ENCODE measurements at regions not wholly inside any gene's neighbourhood (a gene's known extent, or its start where the extent isn't known, plus 50 kb on each side); places are given as distances from the start of the nearest gene placed in this dataset.

DNA sequence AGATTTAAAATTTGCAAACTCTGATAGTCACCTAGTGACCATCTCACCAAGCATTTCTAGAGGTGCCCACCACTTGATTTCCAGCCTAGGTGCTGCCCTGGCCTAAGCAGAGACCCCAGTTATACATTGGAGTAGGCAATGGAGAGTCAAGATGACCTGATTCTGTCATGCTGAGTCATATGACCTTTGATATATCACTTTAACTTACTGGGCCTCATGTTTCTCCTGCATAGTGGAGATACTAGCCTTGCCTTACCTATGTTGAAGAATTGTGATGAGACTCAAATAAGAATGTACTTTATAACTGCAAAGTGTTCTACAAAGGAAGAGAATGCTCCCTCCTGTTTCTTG is 75.5 kb upstream of the XCR1 start:
- Histone ChIP-seq H3K4me3 (ENCODE audit: low read length) (no peak overlapping the region), H3K9me3 (ENCODE audit: control insufficient read depth, insufficient read depth, low read length) (no peaks in the 10 kb centered on the region), H4K20me1 (ENCODE audit: control insufficient read depth, insufficient read depth, low read depth, low read length) (no peaks in the 10 kb centered on the region), H3F3A (ENCODE audit: control insufficient read depth, insufficient read depth) (no peaks in the 10 kb centered on the region), H3K36me3 (ENCODE audit: control insufficient read depth, low read length) (no peaks in the 10 kb centered on the region), H3K27ac (ENCODE audit: low read depth, low read length) (no peak overlapping the region), H3K79me2 (ENCODE audit: control insufficient read depth, low read length) (no peaks in the 10 kb centered on the region), H3K27me3 (ENCODE audit: control insufficient read depth, low read length) (peaks cover 7% of the 10 kb centered on the region), H3K4me1 (ENCODE audit: control insufficient read depth, low read length) (peaks cover 17% of the 10 kb centered on the region), H3K9me2 (replicated peaks; ENCODE audit: control insufficient read depth, low read length) (no peaks in the 10 kb centered on the region), H3K4me2 (ENCODE audit: low read length) (no peak overlapping the region)
- TF ChIP-seq CTCF (IDR thresholded peaks at IDR 0.05; ENCODE audit: low read depth, low read length, poor library complexity, severe bottlenecking), result no peak
- TF ChIP-seq EZH2phosphoT487 (IDR thresholded peaks at IDR 0.05; ENCODE audit: borderline replicate concordance, low read length), result no peak

- Histone ChIP-seq H4K20me1 (ENCODE audit: control insufficient read depth, insufficient read depth, low read depth, low read length) (no peaks in the 10 kb centered on the region), H3K9me3 (ENCODE audit: control insufficient read depth, insufficient read depth, low read length) (no peaks in the 10 kb centered on the region), H3K27ac (ENCODE audit: low read depth, low read length) (no peak overlapping the region), H3K36me3 (ENCODE audit: control insufficient read depth, low read length) (no peaks in the 10 kb centered on the region), H3K79me2 (ENCODE audit: control insufficient read depth, low read length) (no peaks in the 10 kb centered on the region), H3K4me1 (ENCODE audit: control insufficient read depth, low read length) (peaks cover 18% of the 10 kb centered on the region), H3K9me2 (replicated peaks; ENCODE audit: control insufficient read depth, low read length) (no peaks in the 10 kb centered on the region), H3K27me3 (ENCODE audit: control insufficient read depth, low read length) (peaks cover 7% of the 10 kb centered on the region), H3K4me3 (ENCODE audit: low read length) (no peak overlapping the region), H3F3A (ENCODE audit: control insufficient read depth, insufficient read depth) (no peaks in the 10 kb centered on the region), H3K4me2 (ENCODE audit: low read length) (no peak overlapping the region)
- TF ChIP-seq EZH2phosphoT487 (IDR thresholded peaks at IDR 0.05; ENCODE audit: borderline replicate concordance, low read length), result no peak
- no peak for TF ChIP-seq CTCF (IDR thresholded peaks at IDR 0.05; ENCODE audit: low read depth, low read length, poor library complexity, severe bottlenecking)
Observed at GRCh38 chr3:46102059-46102779, 74.9 kb upstream of the XCR1 start.

DNA sequence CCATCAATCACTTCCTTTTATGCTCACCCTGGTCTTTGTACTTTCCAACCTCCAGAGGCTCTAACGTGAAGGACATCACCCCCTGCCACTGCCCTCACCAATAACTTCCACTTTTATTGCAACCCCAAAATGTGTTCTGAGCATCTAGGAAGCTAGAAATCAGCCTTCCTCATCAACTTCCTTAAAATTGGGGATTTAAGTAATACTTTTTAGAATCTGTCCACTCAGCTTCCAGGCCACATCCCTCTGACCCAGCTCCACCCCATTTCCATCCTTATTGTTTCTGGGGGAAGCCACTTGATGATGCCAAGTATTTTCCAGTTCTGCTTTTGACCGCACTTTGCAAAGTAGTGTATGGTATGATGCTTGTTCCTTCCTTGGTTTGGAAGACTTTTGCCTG is 73.5 kb upstream of the XCR1 start:
- Histone ChIP-seq H3K9me2 (replicated peaks; ENCODE audit: control insufficient read depth, low read length) (no peaks in the 10 kb centered on the region), H3K27ac (ENCODE audit: low read depth, low read length) (no peak overlapping the region), H3K9me3 (ENCODE audit: control insufficient read depth, insufficient read depth, low read length) (no peaks in the 10 kb centered on the region), H3K27me3 (ENCODE audit: control insufficient read depth, low read length) (peaks cover 5% of the 10 kb centered on the region), H3K4me3 (ENCODE audit: low read length) (no peak overlapping the region), H3K36me3 (ENCODE audit: control insufficient read depth, low read length) (no peaks in the 10 kb centered on the region), H3K4me1 (ENCODE audit: control insufficient read depth, low read length) (peaks cover 27% of the 10 kb centered on the region), H3F3A (ENCODE audit: control insufficient read depth, insufficient read depth) (no peaks in the 10 kb centered on the region), H3K4me2 (ENCODE audit: low read length) (no peak overlapping the region), H3K79me2 (ENCODE audit: control insufficient read depth, low read length) (no peaks in the 10 kb centered on the region), H4K20me1 (ENCODE audit: control insufficient read depth, insufficient read depth, low read depth, low read length) (no peaks in the 10 kb centered on the region)
- TF ChIP-seq CTCF (IDR thresholded peaks at IDR 0.05; ENCODE audit: low read depth, low read length, poor library complexity, severe bottlenecking), result no peak
- TF ChIP-seq EZH2phosphoT487 (IDR thresholded peaks at IDR 0.05; ENCODE audit: borderline replicate concordance, low read length), result no peak
